ENCODE measurements at regions not wholly inside any gene's neighbourhood (a gene's known extent, or its start where the extent isn't known, plus 50 kb on each side); places are given as distances from the start of the nearest gene placed in this dataset.
"Not testable (repeated sequence)": the region's sequence is repeated elsewhere in the genome, so short reads cannot be mapped to it uniquely, and the experiment has no call there.

DNA sequence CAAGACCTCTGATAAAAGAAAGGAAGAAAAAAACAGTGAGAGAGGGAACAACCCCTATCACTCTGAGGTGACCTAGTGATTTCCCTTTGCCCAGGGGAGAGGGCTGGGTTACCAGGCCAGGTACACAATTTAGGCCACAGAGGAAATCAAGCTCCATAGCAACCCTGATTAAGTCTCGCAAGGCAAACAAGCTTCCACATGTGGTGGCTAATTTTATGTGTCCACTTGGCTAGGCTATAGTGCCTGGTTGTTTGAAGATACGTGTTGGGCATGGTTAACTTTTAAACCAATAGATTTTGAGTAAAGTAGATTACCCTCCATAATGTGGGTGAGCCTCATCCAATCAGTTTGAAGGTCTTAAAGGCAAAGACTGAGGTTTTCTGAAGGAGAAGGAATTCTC, 108.9 kb upstream of the TERB2 start:
- not testable (repeated sequence) for H3K27ac Mint-ChIP-seq

GRCh38 chr15:44848859-44849258, 107.6 kb upstream of the TERB2 start:
- WGBS (ENCODE audit: insufficient coverage), result 100% methylated on average over 4 of the region's 5 CpGs
- H3K27me3 ChIP-seq (ENCODE audit: control insufficient read depth in 2 of 2, insufficient read depth in 2 of 2, low read length in 2 of 2); H3K4me3 ChIP-seq (replicated peaks in 1 of 3; ENCODE audit: low read depth in 2 of 3, low read length in 3 of 3); H3K9me3 ChIP-seq (replicated peaks in 1 of 2; ENCODE audit: control insufficient read depth in 1 of 2, insufficient read depth in 1 of 2, low read length in 2 of 2); H3K79me2 ChIP-seq (ENCODE audit: insufficient read depth, low read length); H3K4me2 ChIP-seq (replicated peaks; ENCODE audit: extremely low read depth, low read length, poor library complexity, severe bottlenecking); H3K27ac ChIP-seq (ENCODE audit: low read depth in 1 of 2, low read length in 2 of 2); H3K4me3 Mint-ChIP-seq; H4K20me1 ChIP-seq (ENCODE audit: insufficient read depth, low read length); H3K4me1 ChIP-seq (ENCODE audit: control insufficient read depth in 1 of 2, insufficient read depth in 2 of 2, low read length in 2 of 2); H3K27ac Mint-ChIP-seq; H3K9me3 Mint-ChIP-seq; H2AFZ ChIP-seq (ENCODE audit: insufficient read depth, low read depth, low read length, poor library complexity, severe bottlenecking); H3K36me3 Mint-ChIP-seq; H3K36me3 ChIP-seq (replicated peaks in 1 of 2; ENCODE audit: control insufficient read depth in 1 of 2, insufficient read depth in 2 of 2, low read length in 2 of 2); intact Hi-C loops (cut with micrococcal nuclease); H3K27me3 Mint-ChIP-seq (ENCODE audit: low read depth in 3 of 3); H3K9ac ChIP-seq (ENCODE audit: insufficient read depth, low read length, poor library complexity, severe bottlenecking); DNase-seq: not testable (repeated sequence)
- peaks cover 10% of the 10 kb centered on the region for H3K4me1 Mint-ChIP-seq

More for the DNA sequence above, 108.9 kb upstream of the TERB2 start:
- H3K4me1 ChIP-seq (ENCODE audit: control insufficient read depth in 1 of 2, insufficient read depth in 2 of 2, low read length in 2 of 2); H3K79me2 ChIP-seq (ENCODE audit: insufficient read depth, low read length); H3K9ac ChIP-seq (ENCODE audit: insufficient read depth, low read length, poor library complexity, severe bottlenecking); H3K9me3 ChIP-seq (replicated peaks in 1 of 2; ENCODE audit: control insufficient read depth in 1 of 2, insufficient read depth in 1 of 2, low read length in 2 of 2); H3K4me3 Mint-ChIP-seq; H3K36me3 Mint-ChIP-seq; H3K27me3 ChIP-seq (ENCODE audit: control insufficient read depth in 2 of 2, insufficient read depth in 2 of 2, low read length in 2 of 2); H3K4me3 ChIP-seq (replicated peaks in 1 of 3; ENCODE audit: low read depth in 2 of 3, low read length in 3 of 3); H2AFZ ChIP-seq (ENCODE audit: insufficient read depth, low read depth, low read length, poor library complexity, severe bottlenecking); H3K4me1 Mint-ChIP-seq; H3K36me3 ChIP-seq (replicated peaks in 1 of 2; ENCODE audit: control insufficient read depth in 1 of 2, insufficient read depth in 2 of 2, low read length in 2 of 2); H3K27ac ChIP-seq (ENCODE audit: low read depth in 1 of 2, low read length in 2 of 2); intact Hi-C loops (cut with micrococcal nuclease); H3K4me2 ChIP-seq (replicated peaks; ENCODE audit: extremely low read depth, low read length, poor library complexity, severe bottlenecking); H4K20me1 ChIP-seq (ENCODE audit: insufficient read depth, low read length); DNase-seq; H3K9me3 Mint-ChIP-seq; H3K27me3 Mint-ChIP-seq (ENCODE audit: low read depth in 3 of 3): not testable (repeated sequence)
- no CpG with 5 or more reads among the region's 2 CpGs for WGBS (ENCODE audit: insufficient coverage)

DNA sequence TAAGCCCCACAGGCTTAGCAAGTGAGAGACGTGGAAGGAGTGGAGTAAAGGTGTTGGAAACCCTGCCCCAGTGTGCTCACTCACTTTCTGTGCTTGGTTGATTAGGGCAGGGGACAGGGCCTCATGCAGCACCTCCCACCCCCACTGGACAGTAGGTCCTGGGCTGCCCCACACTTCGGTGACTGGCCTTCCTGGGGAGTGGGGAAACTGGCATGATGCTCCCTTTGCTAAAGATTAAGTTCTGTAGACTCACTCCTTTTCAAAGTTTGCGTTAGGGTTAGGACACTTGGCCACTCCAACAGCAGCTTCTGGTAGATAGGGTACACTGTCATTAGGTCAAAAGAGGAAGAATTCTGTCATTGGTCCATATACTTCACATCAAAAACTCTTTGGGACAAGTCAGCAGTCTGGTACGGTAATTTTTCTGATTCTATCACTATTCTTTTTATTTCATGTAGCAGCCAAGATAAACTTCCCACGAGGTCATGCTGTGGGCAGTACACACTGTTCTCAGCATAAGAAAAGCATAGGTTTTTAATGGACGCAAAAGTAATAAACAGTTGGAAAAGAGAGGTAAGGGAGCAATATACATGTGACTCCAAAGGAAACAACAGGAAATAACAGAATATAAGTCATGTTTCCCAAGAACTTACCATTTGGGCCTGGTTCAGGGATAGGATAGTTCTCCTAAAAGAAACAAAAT, 106.6 kb upstream of the TERB2 start:
- not testable (repeated sequence) for H3K79me2 ChIP-seq (ENCODE audit: insufficient read depth, low read length); H3K27me3 Mint-ChIP-seq (ENCODE audit: low read depth in 3 of 3); H3K9ac ChIP-seq (ENCODE audit: insufficient read depth, low read length, poor library complexity, severe bottlenecking); H3K9me3 Mint-ChIP-seq; H3K4me3 Mint-ChIP-seq; H3K4me2 ChIP-seq (replicated peaks; ENCODE audit: extremely low read depth, low read length, poor library complexity, severe bottlenecking); H3K36me3 Mint-ChIP-seq; DNase-seq; H3K9me3 ChIP-seq (replicated peaks in 1 of 2; ENCODE audit: control insufficient read depth in 1 of 2, insufficient read depth in 1 of 2, low read length in 2 of 2); H4K20me1 ChIP-seq (ENCODE audit: insufficient read depth, low read length); H3K4me3 ChIP-seq (replicated peaks in 1 of 3; ENCODE audit: low read depth in 2 of 3, low read length in 3 of 3); H3K27ac ChIP-seq (ENCODE audit: low read depth in 1 of 2, low read length in 2 of 2); H3K36me3 ChIP-seq (replicated peaks in 1 of 2; ENCODE audit: control insufficient read depth in 1 of 2, insufficient read depth in 2 of 2, low read length in 2 of 2); H3K27ac Mint-ChIP-seq; H3K27me3 ChIP-seq (ENCODE audit: control insufficient read depth in 2 of 2, insufficient read depth in 2 of 2, low read length in 2 of 2); H2AFZ ChIP-seq (ENCODE audit: insufficient read depth, low read depth, low read length, poor library complexity, severe bottlenecking)
- H3K4me1 ChIP-seq (ENCODE audit: control insufficient read depth in 1 of 2, insufficient read depth in 2 of 2, low read length in 2 of 2), result peaks cover 11 to 15% of the 10 kb centered on the region in 2 donors
- H3K4me1 Mint-ChIP-seq, result peaks cover 18% of the 10 kb centered on the region
- WGBS (ENCODE audit: insufficient coverage), result 71% methylated on average over 1 of the region's 6 CpGs
- intact Hi-C loops (cut with micrococcal nuclease), result loop anchor here (5.0 kb wide), 1 partner anchor 187 kb away; no protein-coding TSS in a partner anchor
